ENCODE measurements at regions not wholly inside any gene's neighbourhood (a gene's known extent, or its start where the extent isn't known, plus 50 kb on each side); places are given as distances from the start of the nearest gene placed in this dataset.
A peak's percentile ranks its signal among the peaks of the same experiment; 100 is the strongest.

DNA sequence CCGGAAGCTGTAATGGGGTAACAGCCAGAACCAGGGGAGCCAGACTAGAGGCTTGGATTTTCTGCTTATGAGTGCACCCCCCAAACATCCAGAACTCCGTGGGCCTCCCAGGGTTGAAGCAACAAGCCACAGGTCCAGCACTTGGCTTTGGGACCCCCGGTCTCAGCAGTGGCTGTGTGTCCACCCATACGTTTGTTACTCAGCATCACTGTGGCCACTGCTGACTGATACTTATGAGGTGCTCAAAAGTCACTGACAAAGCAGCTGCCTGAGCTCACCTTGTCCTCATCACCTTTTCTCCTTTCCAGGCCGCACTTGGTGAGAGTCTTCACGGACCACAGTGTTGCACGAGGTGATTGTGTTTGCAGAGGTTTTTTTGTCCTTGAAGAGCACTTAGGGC is 145.6 kb upstream of the RFLNA start:
- H3K9me3 ChIP-seq (ENCODE audit: low read depth), result no peaks in the 10 kb centered on the region
- no peak overlapping the region for H2AFZ ChIP-seq
- H3K36me3 ChIP-seq (ENCODE audit: low read depth), result no peaks in the 10 kb centered on the region
- H3F3A ChIP-seq (ENCODE audit: insufficient read depth), result no peaks in the 10 kb centered on the region
- no peaks in the 10 kb centered on the region for H3K9me2 ChIP-seq (ENCODE audit: insufficient read depth)
- no peak overlapping the region for H3K4me2 ChIP-seq (ENCODE audit: unreplicated experiment)
- in situ Hi-C loops (cut with MboI), result no loop called here
- no peak overlapping the region for H3K27ac ChIP-seq
- no peak overlapping the region for H3K9ac ChIP-seq
- no peak for DNase-seq
- no peaks in the 10 kb centered on the region for H4K20me1 ChIP-seq (ENCODE audit: insufficient read depth)
- H3K4me1 ChIP-seq (ENCODE audit: insufficient read depth), result no peaks in the 10 kb centered on the region
- 60 to 73% methylated on average over 7 of the region's 7 CpGs for WGBS, 2 experiments (ENCODE audit: low coverage in 1 of 2, low lambda C conversion rate in 2 of 2, missing lambda C conversion rate in 2 of 2)
- H3K79me2 ChIP-seq (ENCODE audit: insufficient read depth), result no peaks in the 10 kb centered on the region
- no peak overlapping the region for H3K4me3 ChIP-seq
- peaks cover 5% of the 10 kb centered on the region; the same call in 1 of the 2 replicates for H3K27me3 ChIP-seq (replicated peaks; ENCODE audit: insufficient read depth)
- TF ChIP-seq EZH2 (IDR thresholded peaks at IDR 0.05; ENCODE audit: insufficient read depth, poor library complexity, severe bottlenecking) (no peak), EZH2phosphoT487 (IDR thresholded peaks at IDR 0.05; ENCODE audit: insufficient read depth, low read depth) (no peak)

DNA sequence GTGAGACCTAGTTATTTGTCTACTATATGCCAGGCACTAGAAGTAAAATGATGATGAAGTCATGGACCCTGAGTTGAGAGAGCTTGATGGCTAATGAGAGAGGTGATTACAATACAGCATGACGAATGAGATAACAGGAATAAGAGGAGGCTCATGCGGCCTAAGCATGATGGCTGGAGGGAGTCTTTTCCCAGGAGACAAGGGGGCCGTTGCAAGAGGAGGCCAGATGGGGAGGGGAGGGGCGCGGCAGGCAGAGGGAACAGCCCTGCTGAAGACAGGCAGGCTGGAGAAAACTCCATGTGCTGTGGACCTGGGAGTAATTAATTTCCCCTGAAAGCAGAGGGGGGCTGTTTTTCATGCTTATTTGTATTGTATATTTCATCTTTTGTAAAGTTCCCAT is 144.7 kb upstream of the RFLNA start:
- in situ Hi-C loops (cut with MboI), result no loop called here

DNA sequence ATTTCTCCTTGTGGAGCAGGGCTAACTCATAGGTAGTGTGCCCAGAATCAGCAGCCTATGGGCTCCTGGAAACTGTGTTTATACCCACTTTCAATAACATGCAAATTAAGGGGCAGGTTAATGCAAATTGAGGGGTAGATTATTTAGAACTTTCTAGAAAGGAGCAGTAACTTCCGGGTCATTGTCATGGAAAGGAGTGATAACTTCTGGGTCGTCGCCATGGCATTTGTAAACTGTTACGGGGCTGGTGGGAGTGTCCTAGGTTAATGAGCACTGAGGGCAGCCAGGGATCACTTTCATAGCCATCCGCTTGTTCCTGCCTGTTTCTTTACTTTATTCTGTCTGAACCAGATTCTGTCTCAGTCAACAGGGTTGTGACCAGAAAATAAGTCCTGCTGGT is 143.3 kb upstream of the RFLNA start:
- Histone ChIP-seq H3K9me3 (ENCODE audit: low read depth) (no peaks in the 10 kb centered on the region), H3K9me2 (ENCODE audit: insufficient read depth) (no peaks in the 10 kb centered on the region), H3K27me3 (replicated peaks; ENCODE audit: insufficient read depth) (peaks cover 5% of the 10 kb centered on the region; the same call in 1 of the 2 replicates), H3K27ac (no peak overlapping the region), H2AFZ (no peak overlapping the region), H3K9ac (no peak overlapping the region), H3K36me3 (ENCODE audit: low read depth) (no peaks in the 10 kb centered on the region), H3K4me2 (ENCODE audit: unreplicated experiment) (no peak overlapping the region), H3F3A (ENCODE audit: insufficient read depth) (no peaks in the 10 kb centered on the region), H3K4me3 (no peak overlapping the region), H3K79me2 (ENCODE audit: insufficient read depth) (no peaks in the 10 kb centered on the region), H4K20me1 (ENCODE audit: insufficient read depth) (no peaks in the 10 kb centered on the region), H3K4me1 (ENCODE audit: insufficient read depth) (no peaks in the 10 kb centered on the region)
- DNase-seq, result no peak
- 37 to 43% methylated on average over 5 of the region's 5 CpGs for WGBS, 2 experiments (ENCODE audit: low coverage in 1 of 2, low lambda C conversion rate in 2 of 2, missing lambda C conversion rate in 2 of 2)
- in situ Hi-C loops (cut with MboI), result no loop called here
- TF ChIP-seq EZH2phosphoT487 (IDR thresholded peaks at IDR 0.05; ENCODE audit: insufficient read depth, low read depth), result no peak
- TF ChIP-seq EZH2 (IDR thresholded peaks at IDR 0.05; ENCODE audit: insufficient read depth, poor library complexity, severe bottlenecking), result no peak

More for the DNA sequence above, 144.7 kb upstream of the RFLNA start:
- Histone ChIP-seq H3K4me3 (no peak overlapping the region), H3K27me3 (replicated peaks; ENCODE audit: insufficient read depth) (peaks cover 5% of the 10 kb centered on the region; the same call in 1 of the 2 replicates), H3K4me1 (ENCODE audit: insufficient read depth) (no peaks in the 10 kb centered on the region), H3F3A (ENCODE audit: insufficient read depth) (no peaks in the 10 kb centered on the region), H3K36me3 (ENCODE audit: low read depth) (no peaks in the 10 kb centered on the region), H2AFZ (no peak overlapping the region), H3K9me2 (ENCODE audit: insufficient read depth) (no peaks in the 10 kb centered on the region), H3K27ac (no peak overlapping the region), H3K9me3 (ENCODE audit: low read depth) (no peaks in the 10 kb centered on the region), H3K79me2 (ENCODE audit: insufficient read depth) (no peaks in the 10 kb centered on the region), H3K9ac (no peak overlapping the region), H3K4me2 (ENCODE audit: unreplicated experiment) (no peak overlapping the region), H4K20me1 (ENCODE audit: insufficient read depth) (no peaks in the 10 kb centered on the region)
- TF ChIP-seq EZH2 (IDR thresholded peaks at IDR 0.05; ENCODE audit: insufficient read depth, poor library complexity, severe bottlenecking), result no peak
- no peak for TF ChIP-seq EZH2phosphoT487 (IDR thresholded peaks at IDR 0.05; ENCODE audit: insufficient read depth, low read depth)
- 42 to 57% methylated on average over 3 to 5 of the region's 5 CpGs for WGBS, 2 experiments (ENCODE audit: low coverage in 1 of 2, low lambda C conversion rate in 2 of 2, missing lambda C conversion rate in 2 of 2)
- no peak for DNase-seq

DNA sequence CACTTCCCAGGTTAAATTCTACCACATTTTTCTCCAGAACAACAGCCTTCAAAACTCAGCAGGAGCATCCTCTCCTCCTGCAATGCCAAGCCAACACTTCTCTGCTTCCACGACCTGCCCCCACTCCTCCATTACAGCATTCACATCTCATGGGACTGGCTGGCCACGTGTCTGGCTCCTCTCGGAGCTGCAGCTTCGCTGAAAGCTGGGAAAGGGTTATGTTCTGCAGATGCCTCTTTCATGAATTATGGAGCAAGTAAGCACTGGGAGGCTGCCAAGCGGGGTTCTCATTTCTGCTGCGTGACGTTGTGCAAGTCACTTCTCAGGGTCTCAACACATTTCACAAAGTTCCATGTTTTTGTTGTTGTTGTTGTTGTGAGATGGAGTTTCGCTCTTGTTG is 142.2 kb upstream of the RFLNA start:
- peaks cover 5% of the 10 kb centered on the region; the same call in 1 of the 2 replicates for H3K27me3 ChIP-seq (replicated peaks; ENCODE audit: insufficient read depth)
- no peak overlapping the region for H2AFZ ChIP-seq
- H3K36me3 ChIP-seq (ENCODE audit: low read depth), result no peaks in the 10 kb centered on the region
- TF ChIP-seq EZH2 (IDR thresholded peaks at IDR 0.05; ENCODE audit: insufficient read depth, poor library complexity, severe bottlenecking) (no peak), EZH2phosphoT487 (IDR thresholded peaks at IDR 0.05; ENCODE audit: insufficient read depth, low read depth) (no peak)
- H3K9me3 ChIP-seq (ENCODE audit: low read depth), result no peaks in the 10 kb centered on the region
- H3F3A ChIP-seq (ENCODE audit: insufficient read depth), result no peaks in the 10 kb centered on the region
- H3K4me3 ChIP-seq, result no peak overlapping the region
- H3K27ac ChIP-seq, result no peak overlapping the region
- WGBS, 2 experiments (ENCODE audit: low coverage in 1 of 2, low lambda C conversion rate in 2 of 2, missing lambda C conversion rate in 2 of 2), result 4 to 6% methylated on average over 8 of the region's 8 CpGs
- in situ Hi-C loops (cut with MboI), result no loop called here
- no peaks in the 10 kb centered on the region for H4K20me1 ChIP-seq (ENCODE audit: insufficient read depth)
- H3K9me2 ChIP-seq (ENCODE audit: insufficient read depth), result no peaks in the 10 kb centered on the region
- H3K9ac ChIP-seq, result no peak overlapping the region
- H3K79me2 ChIP-seq (ENCODE audit: insufficient read depth), result no peaks in the 10 kb centered on the region
- peak; percentile 24 for DNase-seq
- H3K4me1 ChIP-seq (ENCODE audit: insufficient read depth), result no peaks in the 10 kb centered on the region
- H3K4me2 ChIP-seq (ENCODE audit: unreplicated experiment), result no peak overlapping the region

DNA sequence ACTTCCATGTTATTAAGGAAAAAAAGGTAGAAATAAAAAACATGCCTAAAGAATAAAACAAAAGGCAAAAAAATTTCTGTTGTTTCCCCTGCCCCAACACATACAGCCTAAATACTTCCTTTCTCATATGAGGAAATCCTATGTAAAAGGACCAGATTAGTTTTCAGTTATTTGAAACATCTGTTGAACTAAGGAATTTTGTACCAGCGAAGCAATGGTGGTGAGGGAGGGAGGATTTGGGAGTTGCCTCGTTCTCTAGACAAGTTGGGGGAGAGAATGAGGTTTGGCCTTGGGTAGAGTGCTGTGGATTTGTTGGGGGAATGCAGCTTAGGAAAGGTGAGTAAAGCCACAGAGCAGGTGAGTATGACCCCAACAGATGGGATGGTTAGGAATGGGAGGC is 141.5 kb upstream of the RFLNA start:
- Histone ChIP-seq H3K4me1 (ENCODE audit: insufficient read depth) (no peaks in the 10 kb centered on the region), H3K9me3 (ENCODE audit: low read depth) (no peaks in the 10 kb centered on the region), H3K9me2 (ENCODE audit: insufficient read depth) (no peaks in the 10 kb centered on the region), H2AFZ (no peak overlapping the region), H4K20me1 (ENCODE audit: insufficient read depth) (no peaks in the 10 kb centered on the region), H3K79me2 (ENCODE audit: insufficient read depth) (no peaks in the 10 kb centered on the region), H3K9ac (no peak overlapping the region), H3K27ac (no peak overlapping the region), H3K4me2 (ENCODE audit: unreplicated experiment) (no peak overlapping the region), H3K4me3 (no peak overlapping the region), H3K36me3 (ENCODE audit: low read depth) (no peaks in the 10 kb centered on the region), H3K27me3 (replicated peaks; ENCODE audit: insufficient read depth) (peaks cover 5% of the 10 kb centered on the region; the same call in 1 of the 2 replicates), H3F3A (ENCODE audit: insufficient read depth) (no peaks in the 10 kb centered on the region)
- 7 to 10% methylated on average over 2 of the region's 2 CpGs for WGBS, 2 experiments (ENCODE audit: low coverage in 1 of 2, low lambda C conversion rate in 2 of 2, missing lambda C conversion rate in 2 of 2)
- in situ Hi-C loops (cut with MboI), result no loop called here
- TF ChIP-seq EZH2phosphoT487 (IDR thresholded peaks at IDR 0.05; ENCODE audit: insufficient read depth, low read depth) (no peak), EZH2 (IDR thresholded peaks at IDR 0.05; ENCODE audit: insufficient read depth, poor library complexity, severe bottlenecking) (no peak)
- DNase-seq, result no peak

Measured in GM23248 (cell line).